HG02938 (cell line): ENCODE measurements at regions not wholly inside any gene's neighbourhood (a gene's known extent, or its start where the extent isn't known, plus 50 kb on each side); places are given as distances from the start of the nearest gene placed in this dataset.
A peak's percentile ranks its signal among the peaks of the same experiment; 100 is the strongest.

Experiments used
- ATAC-seq: cut with Tn5 transposase; IDR thresholded peaks from one replicate; pipeline ENCODE4 v1.9.1; 2021; ENCODE audit warnings: mild to moderate bottlenecking, moderate library complexity; ENCODE audit not compliant: unreplicated experiment

DNA sequence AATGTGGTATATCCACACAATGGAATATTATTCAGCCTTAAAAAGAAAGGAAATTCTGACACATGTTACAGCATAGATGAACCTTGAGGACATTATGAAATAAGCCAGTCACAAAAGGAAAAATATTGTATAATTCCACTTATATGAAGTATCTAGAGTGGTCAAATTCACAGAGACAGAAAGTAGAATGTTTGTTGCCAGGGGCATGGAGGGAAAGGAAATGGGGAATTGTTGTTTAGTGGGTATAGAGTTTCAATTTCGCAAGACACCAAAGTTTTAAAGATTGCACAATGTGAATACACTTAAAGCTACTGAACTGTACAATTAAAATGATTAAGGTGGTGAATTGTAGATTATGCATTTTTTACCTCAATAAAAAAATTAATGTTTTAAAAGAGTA lies 92.9 kb downstream of the TXNL1 start:
- no peak for ATAC-seq

DNA sequence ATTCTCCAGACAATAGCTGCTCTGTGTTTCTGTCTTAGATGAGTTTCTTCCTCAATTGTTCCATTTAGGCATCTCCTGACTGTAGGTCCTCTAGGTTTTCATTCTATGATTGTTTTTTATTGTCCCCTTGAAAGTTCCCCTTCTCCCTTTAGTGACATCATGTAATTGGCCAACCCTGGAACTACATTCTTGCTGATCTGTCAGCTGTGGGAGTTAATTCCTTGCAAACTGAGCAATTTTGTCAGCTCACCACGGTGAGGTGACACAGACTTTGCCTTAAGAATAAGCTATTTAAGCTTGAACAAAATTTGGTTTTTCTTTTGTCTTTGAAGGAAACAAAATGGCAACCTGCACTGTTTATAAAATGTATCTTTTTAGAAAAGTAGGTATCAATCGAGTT lies 95.9 kb downstream of the TXNL1 start:
- no peak for ATAC-seq

DNA sequence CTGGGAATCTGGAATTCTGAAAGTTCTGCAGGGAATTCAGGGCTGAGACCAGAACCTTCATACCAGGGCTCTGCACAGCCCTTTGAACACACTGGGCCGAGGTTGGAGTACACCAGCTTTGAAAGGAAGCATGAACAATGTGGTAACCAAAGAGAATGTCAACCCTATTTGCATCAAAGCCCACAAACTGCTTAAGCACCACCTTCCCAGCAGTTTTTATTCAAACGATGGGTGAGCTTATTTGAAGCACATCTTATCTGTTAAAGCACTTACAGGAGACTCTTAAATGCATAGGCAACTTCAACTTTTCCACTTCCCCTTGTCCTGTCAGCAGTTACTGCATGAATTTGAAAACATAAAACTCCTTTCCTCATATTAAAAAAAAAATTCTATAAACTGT lies 96.6 kb downstream of the TXNL1 start:
- ATAC-seq: no peak

- ATAC-seq: no peak
Observed at GRCh38 chr18:56541340-56541739, 97.1 kb downstream of the TXNL1 start.

DNA sequence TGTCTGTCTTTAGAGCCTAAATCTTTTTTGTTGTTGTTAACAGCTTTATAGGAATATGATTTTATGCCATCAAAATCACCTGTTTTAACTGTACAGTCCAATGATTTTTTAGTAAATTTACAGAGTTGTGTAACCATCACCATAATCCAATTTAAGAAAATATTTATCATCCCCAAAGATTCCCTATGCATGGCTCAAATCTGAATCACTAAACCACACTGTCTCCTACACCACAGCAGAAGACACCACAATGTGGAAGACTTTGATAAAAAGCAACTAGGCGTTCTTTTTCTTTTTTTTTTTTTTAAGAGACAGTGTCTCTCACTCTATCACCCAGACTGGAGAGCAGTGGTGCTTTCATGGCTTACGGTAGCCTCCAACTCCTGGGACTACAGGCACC lies 99.6 kb downstream of the TXNL1 start:
- no peak for ATAC-seq

- peak; percentile 96 for ATAC-seq
Observed at GRCh38 chr18:56532176-56532840, 106.1 kb downstream of the TXNL1 start.

DNA sequence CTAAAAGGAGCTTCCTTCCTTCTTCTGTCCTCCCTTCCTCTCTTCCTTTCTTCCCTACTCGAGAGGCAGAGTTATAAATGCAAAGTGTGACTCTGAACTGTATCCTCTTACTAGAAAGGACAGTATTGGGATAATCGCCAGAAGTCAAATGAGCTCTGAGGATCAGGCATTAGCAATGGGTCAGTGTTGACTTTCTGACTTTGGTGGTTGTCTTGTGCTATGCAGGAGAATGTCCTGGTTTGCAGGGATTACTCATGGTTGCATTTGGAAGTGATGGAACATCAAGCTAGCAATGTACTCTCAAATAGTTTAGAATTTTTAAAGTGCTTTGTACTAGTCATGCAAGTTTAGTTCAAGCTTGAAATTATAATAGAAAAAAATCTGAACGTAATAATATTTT lies 115.6 kb downstream of the TXNL1 start:
- no peak for ATAC-seq

GRCh38 chr18:56521263-56521662 lies 117.1 kb downstream of the TXNL1 start:
- no peak for ATAC-seq

DNA sequence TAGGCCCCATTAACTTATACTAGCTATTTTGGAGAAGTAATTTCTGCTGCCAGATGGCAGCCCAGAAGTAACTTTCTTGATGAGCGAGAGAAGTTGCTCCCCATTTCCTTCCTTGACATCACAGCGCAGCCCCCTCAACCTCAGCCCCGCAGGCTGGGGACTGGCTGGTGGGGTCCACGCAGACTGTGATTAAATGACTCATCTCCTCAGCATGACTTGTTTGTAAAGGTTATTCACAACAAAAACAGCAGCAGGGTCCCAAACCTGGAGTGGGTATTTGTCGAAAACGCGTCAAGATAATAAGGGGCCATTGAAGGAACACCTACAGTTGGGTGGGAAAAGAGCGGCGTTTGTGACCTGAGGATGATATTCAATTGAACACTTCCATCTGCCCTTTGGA lies 120.6 kb downstream of the TXNL1 start:
- no peak for ATAC-seq

GRCh38 chr18:56517196-56517595 lies 121.2 kb downstream of the TXNL1 start:
- ATAC-seq: no peak

DNA sequence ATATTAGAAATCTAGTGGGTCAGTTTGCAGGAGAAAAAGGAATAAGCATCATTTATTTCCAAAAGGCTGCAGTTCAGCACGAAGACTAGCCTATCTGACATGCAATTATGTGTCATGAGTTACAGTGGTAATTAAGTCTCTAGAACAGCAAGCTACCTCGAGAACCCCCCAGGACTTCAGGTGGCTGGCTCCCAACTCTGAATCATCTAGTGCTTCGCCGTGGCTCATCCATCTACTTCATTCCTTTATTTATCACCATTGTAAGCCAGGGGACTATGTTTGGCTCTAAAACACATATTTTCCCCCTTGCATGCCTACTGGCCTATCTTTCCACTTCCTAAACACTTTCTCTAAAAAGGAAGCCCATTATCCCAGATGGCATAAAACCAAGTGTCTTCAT lies 121.6 kb downstream of the TXNL1 start:
- no peak for ATAC-seq

GRCh38 chr18:56515522-56515921 lies 122.9 kb downstream of the TXNL1 start:
- ATAC-seq: no peak

DNA sequence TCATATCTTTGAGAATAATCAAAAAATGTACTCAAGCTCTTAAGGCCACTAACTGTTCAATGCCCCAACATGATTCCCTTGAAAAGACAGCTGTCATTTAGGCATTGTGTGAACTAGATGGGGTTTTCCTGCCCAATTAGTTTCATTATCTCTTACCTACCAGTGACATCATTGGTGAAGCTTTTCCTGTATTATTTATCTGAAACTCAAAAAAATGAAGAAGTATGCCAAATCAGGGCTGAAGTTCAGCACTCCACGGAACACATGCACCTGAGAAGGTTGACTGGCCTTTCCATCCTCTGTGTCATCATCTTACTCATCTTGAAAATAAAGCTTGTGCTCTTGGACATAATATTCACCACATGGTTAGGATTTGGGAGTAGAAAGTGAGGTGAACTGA lies 126.4 kb downstream of the TXNL1 start:
- peak; percentile 75 for ATAC-seq

DNA sequence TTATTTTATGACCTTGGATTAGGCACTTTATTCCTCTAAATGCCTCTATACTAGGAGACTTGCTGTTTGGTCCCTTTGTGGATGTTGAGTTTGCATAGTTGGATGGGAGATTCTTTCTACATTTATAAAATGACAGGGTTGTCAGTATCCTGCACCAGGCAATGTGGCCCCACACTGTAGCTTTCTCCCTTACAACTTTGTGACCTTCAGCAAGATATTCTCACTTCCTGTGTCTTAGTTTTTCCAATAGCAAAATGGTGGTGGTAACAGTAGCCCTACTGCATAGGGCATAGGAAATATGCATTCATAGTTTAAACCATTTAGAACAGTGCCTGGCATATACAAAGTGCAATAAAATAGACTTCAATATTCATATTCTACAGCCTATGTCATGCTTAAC lies 128.3 kb downstream of the TXNL1 start:
- no peak for ATAC-seq

DNA sequence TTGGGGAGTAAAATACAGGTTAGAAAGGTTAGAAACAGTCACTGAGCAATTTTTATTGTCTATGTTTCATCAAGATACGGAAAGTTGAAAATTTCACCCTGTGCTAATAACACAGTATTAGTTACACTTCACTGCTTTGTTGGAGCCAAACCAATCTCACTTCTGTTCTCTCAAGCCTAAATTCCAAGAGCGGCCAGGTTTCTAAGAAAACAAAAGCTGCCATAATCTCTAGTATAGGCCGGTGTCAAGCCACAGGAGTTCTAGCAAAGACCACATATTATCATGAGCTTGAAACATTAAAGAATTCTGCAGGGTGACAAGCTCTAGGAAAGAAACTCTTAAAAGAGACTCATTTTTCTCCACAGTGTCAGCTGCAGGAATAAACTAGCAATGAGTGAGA lies 128.7 kb downstream of the TXNL1 start:
- no peak for ATAC-seq

- ATAC-seq: no peak
Observed at GRCh38 chr18:56508370-56509036, 129.9 kb downstream of the TXNL1 start.

DNA sequence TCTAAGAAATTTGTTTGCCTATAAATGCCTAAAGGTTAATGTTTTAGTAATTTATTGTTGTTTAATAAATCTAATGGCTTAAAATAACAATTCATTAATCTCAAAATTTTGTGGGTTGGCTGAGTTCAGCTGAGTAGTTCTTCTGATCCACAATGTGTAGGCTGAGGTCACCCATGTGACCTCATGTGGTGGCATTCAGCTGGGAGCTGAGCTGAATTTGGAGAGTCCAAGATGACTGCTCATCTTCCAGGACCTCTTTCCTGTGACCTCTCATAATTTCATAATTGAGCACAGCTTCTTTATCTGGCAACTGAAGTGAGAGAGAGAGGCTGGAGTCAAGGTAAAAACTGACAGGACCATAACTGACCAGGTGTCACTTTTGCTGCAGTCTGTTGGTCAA lies 132.4 kb downstream of the TXNL1 start:
- ATAC-seq: no peak

DNA sequence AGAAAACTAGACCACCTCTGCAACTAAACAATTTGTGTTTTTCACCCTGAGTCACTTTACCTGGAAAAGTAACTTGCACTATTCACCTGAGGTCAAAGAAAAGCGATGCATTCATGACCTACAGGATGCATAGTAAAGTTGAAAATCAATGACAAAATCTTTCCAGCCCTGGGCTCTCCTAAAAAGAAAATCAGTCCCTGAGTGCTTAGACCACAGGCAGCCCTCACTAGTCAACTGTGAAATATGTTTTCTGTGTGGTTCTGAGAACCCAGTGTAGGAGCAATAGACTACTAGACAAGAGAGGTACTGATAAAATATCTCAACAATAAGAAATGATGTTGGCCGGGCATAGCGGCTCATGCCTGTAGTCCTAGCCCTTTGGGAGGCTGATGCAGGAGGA lies 133.1 kb downstream of the TXNL1 start:
- ATAC-seq: no peak

- no peak for ATAC-seq
Observed at GRCh38 chr18:56501896-56502295, 136.5 kb downstream of the TXNL1 start.

- ATAC-seq: no peak
Observed at GRCh38 chr18:56495884-56496283, 142.5 kb downstream of the TXNL1 start.

GRCh38 chr18:56493531-56493930 lies 144.9 kb downstream of the TXNL1 start:
- no peak for ATAC-seq

- ATAC-seq: no peak
Observed at GRCh38 chr18:56492136-56492535, 146.3 kb downstream of the TXNL1 start.

GRCh38 chr18:56490942-56491341 lies 147.4 kb downstream of the TXNL1 start:
- ATAC-seq: no peak
